ENCODE measurements at regions not wholly inside any gene's neighbourhood (a gene's known extent, or its start where the extent isn't known, plus 50 kb on each side); places are given as distances from the start of the nearest gene placed in this dataset.
A peak's percentile ranks its signal among the peaks of the same experiment; 100 is the strongest.

GRCh38 chrX:42119076-42119475 lies 195.7 kb upstream of the CASK start:
- H3K9me3 Mint-ChIP-seq = peaks cover 4% of the 10 kb centered on the region
- H3K4me1 Mint-ChIP-seq = peaks cover 5% of the 10 kb centered on the region
- DNase-seq (no peak), ATAC-seq (ENCODE audit: low read depth) (no peak)
- ChIA-PET POLR2A (no interaction called here), CTCF (no interaction called here)
- TF ChIP-seq, protein P1, sequence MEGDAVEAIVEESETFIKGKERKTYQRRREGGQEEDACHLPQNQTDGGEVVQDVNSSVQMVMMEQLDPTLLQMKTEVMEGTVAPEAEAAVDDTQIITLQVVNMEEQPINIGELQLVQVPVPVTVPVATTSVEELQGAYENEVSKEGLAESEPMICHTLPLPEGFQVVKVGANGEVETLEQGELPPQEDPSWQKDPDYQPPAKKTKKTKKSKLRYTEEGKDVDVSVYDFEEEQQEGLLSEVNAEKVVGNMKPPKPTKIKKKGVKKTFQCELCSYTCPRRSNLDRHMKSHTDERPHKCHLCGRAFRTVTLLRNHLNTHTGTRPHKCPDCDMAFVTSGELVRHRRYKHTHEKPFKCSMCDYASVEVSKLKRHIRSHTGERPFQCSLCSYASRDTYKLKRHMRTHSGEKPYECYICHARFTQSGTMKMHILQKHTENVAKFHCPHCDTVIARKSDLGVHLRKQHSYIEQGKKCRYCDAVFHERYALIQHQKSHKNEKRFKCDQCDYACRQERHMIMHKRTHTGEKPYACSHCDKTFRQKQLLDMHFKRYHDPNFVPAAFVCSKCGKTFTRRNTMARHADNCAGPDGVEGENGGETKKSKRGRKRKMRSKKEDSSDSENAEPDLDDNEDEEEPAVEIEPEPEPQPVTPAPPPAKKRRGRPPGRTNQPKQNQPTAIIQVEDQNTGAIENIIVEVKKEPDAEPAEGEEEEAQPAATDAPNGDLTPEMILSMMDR (IDR thresholded peaks at IDR 0.05) = no peak
- no peak overlapping the region for H3K4me3 Mint-ChIP-seq
- no peaks in the 10 kb centered on the region for H3K27me3 Mint-ChIP-seq
- no peak overlapping the region for H3K27ac Mint-ChIP-seq
- intact Hi-C loops (cut with micrococcal nuclease) = no loop called here
- no peaks in the 10 kb centered on the region for H3K36me3 Mint-ChIP-seq (ENCODE audit: low read depth)

GRCh38 chrX:42117318-42117717 lies 194.0 kb upstream of the CASK start:
- TF ChIP-seq, protein P1 (IDR thresholded peaks at IDR 0.05) = no peak
- no peak for DNase-seq
- no peak for ATAC-seq (ENCODE audit: low read depth)
- Mint-ChIP-seq H3K4me3 (no peak overlapping the region), H3K4me1 (no peaks in the 10 kb centered on the region), H3K27ac (no peak overlapping the region), H3K27me3 (no peaks in the 10 kb centered on the region), H3K9me3 (peaks cover 8% of the 10 kb centered on the region), H3K36me3 (ENCODE audit: low read depth) (no peaks in the 10 kb centered on the region)
- ChIA-PET CTCF (no interaction called here), POLR2A (no interaction called here)
- intact Hi-C loops (cut with micrococcal nuclease) = no loop called here

GRCh38 chrX:42109428-42109827 lies 186.1 kb upstream of the CASK start:
- DNase-seq = no peak
- CTCF ChIA-PET = no interaction called here
- Mint-ChIP-seq H3K4me1 (peaks cover 10% of the 10 kb centered on the region), H3K9me3 (peaks cover 7% of the 10 kb centered on the region), H3K27me3 (no peaks in the 10 kb centered on the region), H3K4me3 (no peak overlapping the region), H3K27ac (no peak overlapping the region), H3K36me3 (ENCODE audit: low read depth) (no peaks in the 10 kb centered on the region)
- POLR2A ChIA-PET = no interaction called here
- ATAC-seq (ENCODE audit: low read depth) = no peak
- intact Hi-C loops (cut with micrococcal nuclease) = no loop called here
- TF ChIP-seq, protein P1 (IDR thresholded peaks at IDR 0.05) = no peak

DNA sequence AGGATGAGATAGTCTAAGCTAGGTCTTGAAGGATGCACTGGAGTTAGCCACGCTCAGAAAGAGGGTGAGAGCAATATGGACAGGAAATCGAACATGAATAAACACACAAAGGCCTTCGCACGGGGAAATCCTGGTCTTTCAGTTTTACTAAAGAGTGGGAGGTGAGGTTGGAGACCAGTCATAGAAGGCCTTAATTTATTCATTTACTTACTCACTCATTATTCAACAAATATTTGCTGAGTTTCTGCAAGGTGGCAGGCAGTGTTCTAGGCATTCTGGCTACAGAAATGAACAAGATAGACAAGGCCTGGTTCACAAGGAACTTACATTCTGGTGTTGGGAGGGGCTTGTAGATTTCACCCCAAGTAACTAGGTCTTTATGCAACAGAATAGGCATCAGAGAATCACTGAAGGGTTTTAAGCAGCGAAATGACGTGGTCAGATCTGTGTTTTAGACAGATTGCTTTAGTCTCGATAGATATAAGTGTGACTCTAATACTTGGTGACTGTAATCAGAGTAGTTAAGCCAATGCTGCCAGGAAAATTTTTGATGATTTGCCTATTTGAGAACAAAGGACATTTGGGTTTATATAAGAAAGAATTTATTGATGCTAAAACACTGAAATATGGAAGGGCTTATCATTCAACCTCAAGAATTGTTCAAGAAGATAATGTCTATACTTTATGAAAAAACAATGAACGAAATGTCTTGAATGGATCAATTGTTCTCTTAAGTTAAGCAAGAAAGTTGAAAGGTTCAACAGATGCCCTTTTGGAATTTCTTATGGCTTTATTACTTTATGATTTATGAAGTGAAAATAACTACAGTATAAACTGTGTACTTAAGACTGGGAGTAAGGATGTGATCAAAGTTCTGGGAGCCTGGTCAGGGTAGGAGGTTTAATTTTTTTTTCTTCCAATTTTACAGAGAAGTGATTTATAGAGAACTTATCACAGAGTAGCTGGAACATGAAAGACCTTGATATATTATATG lies 184.4 kb upstream of the CASK start:
- H3K4me3 Mint-ChIP-seq = no peak overlapping the region

GRCh38 chrX:42106556-42106955 lies 183.2 kb upstream of the CASK start:
- Mint-ChIP-seq H3K4me1 (peaks cover 10% of the 10 kb centered on the region), H3K4me3 (no peak overlapping the region), H3K36me3 (ENCODE audit: low read depth) (no peaks in the 10 kb centered on the region), H3K27ac (no peak overlapping the region), H3K27me3 (no peaks in the 10 kb centered on the region), H3K9me3 (no peaks in the 10 kb centered on the region)
- intact Hi-C loops (cut with micrococcal nuclease) = no loop called here
- ChIA-PET CTCF (no interaction called here), POLR2A (no interaction called here)
- TF ChIP-seq, protein P1 (IDR thresholded peaks at IDR 0.05) = no peak
- ATAC-seq (ENCODE audit: low read depth) (no peak), DNase-seq (no peak)

More for the DNA sequence above, 184.4 kb upstream of the CASK start:
- H3K27me3 Mint-ChIP-seq = no peaks in the 10 kb centered on the region
- H3K27ac Mint-ChIP-seq = peak overlapping the region; percentile 50
- no peak for ATAC-seq (ENCODE audit: low read depth)
- CTCF ChIA-PET = no interaction called here
- no peaks in the 10 kb centered on the region for H3K9me3 Mint-ChIP-seq
- no peaks in the 10 kb centered on the region for H3K36me3 Mint-ChIP-seq (ENCODE audit: low read depth)
- H3K4me1 Mint-ChIP-seq = peaks cover 10% of the 10 kb centered on the region
- POLR2A ChIA-PET = no interaction called here
- TF ChIP-seq, protein P1 (IDR thresholded peaks at IDR 0.05) = no peak
- intact Hi-C loops (cut with micrococcal nuclease) = no loop called here
- no peak for DNase-seq

Data from activated B cell treated with CpG ODN at 0.5 μM for 24 hours (primary cell).